SH-SY5Y (cell line): ENCODE measurements at regions not wholly inside any gene's neighbourhood (a gene's known extent, or its start where the extent isn't known, plus 50 kb on each side); places are given as distances from the start of the nearest gene placed in this dataset.

Source experiments
- GATA2 ChIP-seq: IDR thresholded peaks from 2 replicates; pipeline ENCODE4 v1.6.1; 2011; ENCODE audit warnings: mild to moderate bottlenecking, low read depth, low read length
- GATA3 ChIP-seq: IDR thresholded peaks from 2 replicates; pipeline ENCODE4 v1.6.1; 2011; ENCODE audit warnings: low read depth, mild to moderate bottlenecking, low read length, moderate library complexity

GRCh38 chr21:20618878-20619277 is 379.3 kb upstream of the NCAM2 start:
- TF ChIP-seq GATA3 (no peak), GATA2 (no peak)
